Spleen (tissue), 11 donors: ENCODE measurements at regions not wholly inside any gene's neighbourhood (a gene's known extent, or its start where the extent isn't known, plus 50 kb on each side); places are given as distances from the start of the nearest gene placed in this dataset.

Experiments
- DNase-seq: peaks from one replicate; pipeline ENCODE4 v3.0.0-alpha.2; 2020
- H3K27ac ChIP-seq, 8 donors: fragments of 200-600 bp; sonication (generic) in 7 of 8; 1 replicate in 4 of 8; 2 replicates in 4 of 8; pipeline versions ENCODE4 v1.5.0 to v1.8.0; 2016 to 2021; ENCODE audit warnings: inconsistent platforms in 4 of 8, mild to moderate bottlenecking in 4 of 8, moderate library complexity in 1 of 8
- H3K27me3 ChIP-seq, 7 donors: fragments of 200-600 bp; sonication (generic) in 6 of 7; replicated peaks in 1 of 7; 1 replicate in 4 of 7; 2 replicates in 3 of 7; pipeline versions ENCODE4 v1.5.0 to v1.8.0; 2016 to 2021; ENCODE audit warnings: inconsistent platforms in 3 of 7, mild to moderate bottlenecking in 1 of 7
- H3K36me3 ChIP-seq, 6 donors: fragments of 200-600 bp; sonication (generic) in 5 of 6; 1 replicate in 4 of 6; 2 replicates in 2 of 6; pipeline versions ENCODE4 v1.5.0 to v1.8.0; 2016 to 2021; ENCODE audit warnings: inconsistent platforms in 2 of 6
- H3K4me1 ChIP-seq, 6 donors: fragments of 200-600 bp; sonication (generic) in 5 of 6; 1 replicate in 3 of 6; 2 replicates in 3 of 6; pipeline versions ENCODE4 v1.5.0 to v1.8.0; 2016 to 2021; ENCODE audit warnings: inconsistent platforms in 3 of 6
- H3K4me3 ChIP-seq, 8 donors: fragments of 200-600 bp; sonication (generic) in 7 of 8; 1 replicate in 4 of 8; 2 replicates in 4 of 8; pipeline versions ENCODE4 v1.5.0 to v1.8.0; 2016 to 2021; ENCODE audit warnings: inconsistent platforms in 4 of 8, mild to moderate bottlenecking in 4 of 8, moderate library complexity in 2 of 8
- H3K9me3 ChIP-seq, 8 donors: fragments of 200-600 bp; sonication (generic) in 7 of 8; 1 replicate in 4 of 8; 2 replicates in 4 of 8; pipeline versions ENCODE4 v1.5.0 to v1.8.0; 2016 to 2021; ENCODE audit warnings: inconsistent platforms in 4 of 8
- POLR2A ChIP-seq, 3 donors: fragments of 450-650 bp; IDR thresholded peaks; one replicate each; pipeline ENCODE4 v1.5.1; 2017; ENCODE audit warnings: antibody characterized with exemption in 3 of 3, mild to moderate bottlenecking in 1 of 3
- POLR2AphosphoS5 ChIP-seq, 3 donors: sonication (generic); formaldehyde crosslinking; IDR thresholded peaks; one replicate each; pipeline ENCODE4 v1.5.1; 2017; ENCODE audit warnings: antibody characterized with exemption in 3 of 3
- WGBS, 5 donors: extraction: QIAGEN DNeasy Blood & Tissue Kit in 3 of 5; methylation state at CpG; one replicate each; pipeline versions ENCODE4 v1.1.5 to v1.1.7; 2013 to 2018; 5-methylcytosine and 5-hydroxymethylcytosine counted together
- intact Hi-C: fragments of 100-400 bp; cut with DNase I; formaldehyde crosslinking; loops from one replicate; pipeline ENCODE4 v1.15.0; 2023; ENCODE audit warnings: low total_unique reads
- TF ChIP-seq, protein P1 (sequence below), 11 experiments: fragments of 200-600 bp in 7 of 11; fragments of 450-650 bp in 4 of 11; sonication (generic) in 4 of 11; IDR thresholded peaks in 8 of 11; conservative IDR thresholded peaks in 3 of 11; 1 replicate in 7 of 11; 2 replicates in 4 of 11; pipeline versions ENCODE4 v1.4.0 to v1.8.0; 2016 to 2021; ENCODE audit warnings: antibody characterized with exemption in 11 of 11, inconsistent platforms in 4 of 11, mild to moderate bottlenecking in 1 of 11
- donor health status: healthy with polysubstance abuse.
- donor health status: DM: no; HTN: no; CAD: no; lungs with moderate emphysema.
- donor health status: DM: no; HTN: no; CAD: no.
- donor health status: Bipolar disorder and iron deficiency.
- donor health status: healthy.
- donor health status: DM: no; HTN: no; CAD: no.
- donor health status: DM: yes; HTN: yes; CAD: no.

DNA sequence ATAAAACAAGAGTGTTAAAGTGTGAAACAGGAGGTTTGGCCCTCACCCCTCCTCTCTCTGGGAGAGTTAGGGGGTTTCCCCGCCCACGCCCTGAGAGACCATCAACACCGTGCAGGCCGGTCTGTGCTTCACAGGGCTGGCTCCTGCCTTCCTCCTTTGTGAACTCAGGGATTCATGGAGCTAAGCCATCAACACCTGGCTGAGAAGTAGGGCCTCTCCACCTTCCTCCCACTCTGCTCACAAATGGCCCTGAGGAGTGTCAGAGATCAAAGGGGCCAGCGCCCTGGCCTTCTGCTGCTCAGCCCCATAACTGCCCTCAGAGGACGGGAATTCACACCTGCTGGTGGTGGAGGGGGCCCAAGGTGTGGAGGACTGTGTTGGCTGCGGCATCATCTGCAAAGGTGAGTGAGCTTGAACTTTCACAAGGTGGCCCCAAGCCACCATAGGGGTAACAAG is 88.6 kb downstream of the PSMB1 start:
- H3K4me3 ChIP-seq: no peak overlapping the region
- intact Hi-C loops: no loop called here
- peaks cover 0 to 20% (median 0%) of the 10 kb centered on the region in 7 donors for H3K27me3 ChIP-seq
- 54 to 78% (median 74%) methylated on average over 5 to 7 of the region's 7 CpGs for WGBS, 5 donors
- peaks cover 0 to 13% (median 0%) of the 10 kb centered on the region in 8 donors for H3K9me3 ChIP-seq
- H3K4me1 ChIP-seq: peaks cover 7 to 13% (median 11%) of the 10 kb centered on the region in 6 donors
- H3K36me3 ChIP-seq: no peaks in the 10 kb centered on the region
- peak; percentile 47 for DNase-seq
- peak overlapping the region in 1 of 8 donors; percentile 33 for H3K27ac ChIP-seq
- TF ChIP-seq POLR2A (IDR thresholded peaks at IDR 0.05) (no peak), POLR2AphosphoS5 (IDR thresholded peaks at IDR 0.05) (no peak)
- TF ChIP-seq, protein P1, sequence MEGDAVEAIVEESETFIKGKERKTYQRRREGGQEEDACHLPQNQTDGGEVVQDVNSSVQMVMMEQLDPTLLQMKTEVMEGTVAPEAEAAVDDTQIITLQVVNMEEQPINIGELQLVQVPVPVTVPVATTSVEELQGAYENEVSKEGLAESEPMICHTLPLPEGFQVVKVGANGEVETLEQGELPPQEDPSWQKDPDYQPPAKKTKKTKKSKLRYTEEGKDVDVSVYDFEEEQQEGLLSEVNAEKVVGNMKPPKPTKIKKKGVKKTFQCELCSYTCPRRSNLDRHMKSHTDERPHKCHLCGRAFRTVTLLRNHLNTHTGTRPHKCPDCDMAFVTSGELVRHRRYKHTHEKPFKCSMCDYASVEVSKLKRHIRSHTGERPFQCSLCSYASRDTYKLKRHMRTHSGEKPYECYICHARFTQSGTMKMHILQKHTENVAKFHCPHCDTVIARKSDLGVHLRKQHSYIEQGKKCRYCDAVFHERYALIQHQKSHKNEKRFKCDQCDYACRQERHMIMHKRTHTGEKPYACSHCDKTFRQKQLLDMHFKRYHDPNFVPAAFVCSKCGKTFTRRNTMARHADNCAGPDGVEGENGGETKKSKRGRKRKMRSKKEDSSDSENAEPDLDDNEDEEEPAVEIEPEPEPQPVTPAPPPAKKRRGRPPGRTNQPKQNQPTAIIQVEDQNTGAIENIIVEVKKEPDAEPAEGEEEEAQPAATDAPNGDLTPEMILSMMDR (IDR thresholded peaks at IDR 0.05 in 8 of 11, conservative IDR thresholded peaks at IDR 0.05 in 3 of 11): no peak

DNA sequence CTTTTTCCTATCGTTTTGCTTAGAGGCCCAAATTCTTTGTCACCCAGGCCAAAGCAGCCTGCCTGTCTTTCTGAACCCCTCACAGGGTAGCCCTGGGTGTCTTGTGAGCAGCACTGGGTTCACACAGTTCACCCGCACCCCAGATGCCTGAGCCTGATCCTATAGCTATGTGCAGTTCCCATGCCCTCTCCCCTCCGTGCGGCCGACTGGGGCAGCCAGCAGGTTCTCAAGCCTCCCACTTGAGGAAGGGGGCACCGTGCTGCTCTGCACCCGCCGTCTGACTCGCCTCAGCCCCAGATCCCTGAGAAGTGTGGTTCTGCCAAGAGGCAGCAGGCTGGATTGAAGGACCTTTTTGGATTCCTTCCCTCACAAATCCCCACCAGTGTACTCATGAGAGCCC is 89.0 kb downstream of the PSMB1 start:
- DNase-seq: peak; percentile 57
- Histone ChIP-seq H3K27me3 (peaks cover 0 to 20% (median 0%) of the 10 kb centered on the region in 7 donors), H3K4me1 (peaks cover 7 to 15% (median 14%) of the 10 kb centered on the region in 6 donors), H3K27ac (peak overlapping the region in 1 of 8 donors; percentile 33), H3K36me3 (no peaks in the 10 kb centered on the region), H3K4me3 (no peak overlapping the region), H3K9me3 (peaks cover 0 to 13% (median 0%) of the 10 kb centered on the region in 8 donors)
- WGBS, 5 donors: 74 to 87% (median 80%) methylated on average over 9 of the region's 9 CpGs
- intact Hi-C loops: no loop called here
- TF ChIP-seq, protein P1 (IDR thresholded peaks at IDR 0.05 in 8 of 11, conservative IDR thresholded peaks at IDR 0.05 in 3 of 11): no peak
- no peak for TF ChIP-seq POLR2A (IDR thresholded peaks at IDR 0.05)
- no peak for TF ChIP-seq POLR2AphosphoS5 (IDR thresholded peaks at IDR 0.05)

DNA sequence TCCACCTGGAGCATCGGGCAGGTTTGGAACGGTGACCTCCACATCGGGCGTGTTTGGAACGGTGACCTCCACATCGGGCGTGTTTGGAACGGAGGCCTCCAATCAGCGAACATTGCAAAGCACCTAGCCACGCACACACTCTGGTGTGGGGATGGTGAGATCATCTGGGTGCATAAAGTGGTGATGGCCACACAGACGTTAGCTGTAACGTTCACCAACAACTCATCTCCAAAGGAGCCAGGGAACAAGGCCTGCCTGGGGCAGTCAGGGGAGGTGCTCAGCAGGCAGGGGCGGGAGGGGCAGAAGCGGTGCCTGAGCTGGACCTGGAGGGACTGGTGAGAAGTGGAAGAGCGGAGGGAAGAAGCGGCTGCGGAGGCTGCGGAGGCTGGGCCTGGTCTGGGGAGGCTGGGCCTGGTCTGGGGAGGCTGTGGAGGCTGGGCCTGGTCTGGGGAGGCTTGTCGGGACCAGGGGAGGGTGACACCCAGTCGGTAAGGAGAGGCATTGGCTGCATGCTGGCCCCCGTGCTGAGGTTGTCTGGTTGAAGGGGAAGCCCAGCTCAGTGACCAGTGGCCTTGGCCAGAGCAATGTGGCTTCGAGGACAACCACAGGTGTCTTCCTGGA is 89.9 kb downstream of the PSMB1 start:
- peak overlapping the region in 1 of 8 donors; percentile 22 for H3K27ac ChIP-seq
- peaks cover 0 to 12% (median 0%) of the 10 kb centered on the region in 8 donors for H3K9me3 ChIP-seq
- no peak overlapping the region for H3K4me3 ChIP-seq
- WGBS, 5 donors: 88 to 92% (median 90%) methylated on average over 17 to 22 of the region's 22 CpGs
- no peaks in the 10 kb centered on the region for H3K36me3 ChIP-seq
- DNase-seq: peak; percentile 65
- H3K27me3 ChIP-seq: peaks cover 0 to 20% (median 0%) of the 10 kb centered on the region in 7 donors
- peaks cover 7 to 15% (median 14%) of the 10 kb centered on the region in 6 donors for H3K4me1 ChIP-seq
- TF ChIP-seq, protein P1 (IDR thresholded peaks at IDR 0.05 in 8 of 11, conservative IDR thresholded peaks at IDR 0.05 in 3 of 11): no peak
- no peak for TF ChIP-seq POLR2AphosphoS5 (IDR thresholded peaks at IDR 0.05)
- no peak for TF ChIP-seq POLR2A (IDR thresholded peaks at IDR 0.05)
- intact Hi-C loops: no loop called here

GRCh38 chr6:170462366-170463020 is 90.6 kb downstream of the PSMB1 start:
- TF ChIP-seq POLR2AphosphoS5 (IDR thresholded peaks at IDR 0.05) (no peak), POLR2A (IDR thresholded peaks at IDR 0.05) (no peak)
- TF ChIP-seq, protein P1 (IDR thresholded peaks at IDR 0.05 in 8 of 11, conservative IDR thresholded peaks at IDR 0.05 in 3 of 11): no peak
- Histone ChIP-seq H3K36me3 (no peaks in the 10 kb centered on the region), H3K4me1 (peaks cover 7 to 15% (median 14%) of the 10 kb centered on the region in 6 donors), H3K4me3 (no peak overlapping the region), H3K27ac (peak overlapping the region in 2 of 8 donors; percentile 21 to 22), H3K9me3 (peaks cover 0 to 5% (median 0%) of the 10 kb centered on the region in 8 donors), H3K27me3 (peaks cover 0 to 22% (median 0%) of the 10 kb centered on the region in 7 donors)
- intact Hi-C loops: no loop called here
- peak; percentile 42 for DNase-seq
- WGBS, 5 donors: 71 to 81% (median 75%) methylated on average over 7 of the region's 7 CpGs
